Urothelium cell line (cell line): ENCODE measurements at regions not wholly inside any gene's neighbourhood (a gene's known extent, or its start where the extent isn't known, plus 50 kb on each side); places are given as distances from the start of the nearest gene placed in this dataset.

Experiments used
- DNase-seq: peaks from one replicate; pipeline ENCODE4 v3.0.0; 2011; ENCODE audit warnings: low spot score, mixed read lengths
- FAIRE-seq: peaks from 2 replicates; lab custom pipeline; 2011; peaks lifted over from hg19 to GRCh38; lab: Jason Lieb, UNC

DNA sequence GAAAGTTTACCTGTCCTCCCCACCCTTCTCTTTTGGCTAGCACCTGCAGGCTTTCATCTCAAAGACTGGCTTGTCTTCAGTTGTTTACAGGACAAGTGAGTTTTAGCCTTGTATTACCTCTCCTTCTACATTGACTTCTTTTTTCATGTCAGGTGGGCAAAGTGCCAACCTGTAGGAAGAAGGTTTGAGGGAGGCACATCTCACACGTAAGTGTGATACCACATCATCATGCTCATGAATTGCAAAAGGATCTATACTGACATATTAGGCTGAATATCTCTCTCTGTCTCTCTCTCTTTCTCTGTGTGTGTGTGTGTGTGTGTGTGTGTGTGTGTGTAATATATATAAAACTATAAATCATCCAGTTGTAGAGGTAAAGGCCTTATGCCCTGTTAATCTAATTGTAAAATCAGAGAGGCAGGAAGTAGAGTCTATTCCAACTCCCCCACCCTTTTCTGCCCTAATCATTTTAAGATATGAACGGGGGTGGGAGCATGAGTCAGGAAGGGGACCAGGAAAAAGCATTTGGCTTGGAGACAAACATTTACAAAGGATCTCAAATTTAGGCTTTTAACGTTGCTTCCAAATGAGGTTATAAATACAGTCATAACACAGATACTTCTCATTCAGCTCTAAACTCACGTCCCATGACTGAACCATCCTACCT is 107.0 kb upstream of the PFN2 start:
- DNase-seq (no peak), FAIRE-seq (no peak)

DNA sequence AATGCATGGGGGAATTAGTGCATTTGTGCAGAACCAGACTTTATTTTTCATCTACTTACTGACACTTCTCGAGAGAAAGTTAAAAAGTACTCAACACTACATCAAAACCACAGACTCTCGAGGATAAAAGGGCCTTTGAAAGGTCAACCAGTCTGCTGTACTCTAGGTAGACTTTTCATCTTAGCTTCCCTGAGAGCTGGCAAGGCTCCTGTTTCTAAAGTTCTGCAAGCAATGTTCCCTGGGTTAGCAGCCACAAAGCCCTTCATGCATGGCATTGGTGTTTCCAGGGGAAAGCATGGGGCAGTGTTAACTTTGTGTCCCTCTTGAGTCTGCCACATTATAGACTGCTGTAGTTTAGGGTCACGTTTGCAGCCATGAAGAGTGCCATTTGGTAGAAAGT is 106.4 kb upstream of the PFN2 start:
- DNase-seq (no peak), FAIRE-seq (no peak)

DNA sequence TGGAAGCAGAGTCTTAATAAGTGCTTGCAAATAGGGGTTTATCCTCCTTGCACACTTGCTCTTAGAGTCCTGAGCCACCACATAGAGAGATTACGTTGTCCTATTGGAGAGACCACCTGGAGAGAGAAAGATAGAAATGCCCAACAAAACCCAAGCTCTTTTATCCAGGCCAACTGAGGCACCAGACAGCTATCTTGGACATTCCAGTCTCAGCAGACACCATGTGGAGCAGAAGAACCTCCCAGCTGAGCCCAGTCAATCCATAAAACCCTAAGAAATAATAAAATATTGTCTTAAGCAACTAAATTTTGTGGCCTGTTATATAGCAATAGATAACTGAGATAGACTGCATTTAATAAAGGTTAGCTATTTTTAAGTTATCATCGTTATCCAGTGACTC is 105.7 kb upstream of the PFN2 start:
- no peak for FAIRE-seq
- no peak for DNase-seq

DNA sequence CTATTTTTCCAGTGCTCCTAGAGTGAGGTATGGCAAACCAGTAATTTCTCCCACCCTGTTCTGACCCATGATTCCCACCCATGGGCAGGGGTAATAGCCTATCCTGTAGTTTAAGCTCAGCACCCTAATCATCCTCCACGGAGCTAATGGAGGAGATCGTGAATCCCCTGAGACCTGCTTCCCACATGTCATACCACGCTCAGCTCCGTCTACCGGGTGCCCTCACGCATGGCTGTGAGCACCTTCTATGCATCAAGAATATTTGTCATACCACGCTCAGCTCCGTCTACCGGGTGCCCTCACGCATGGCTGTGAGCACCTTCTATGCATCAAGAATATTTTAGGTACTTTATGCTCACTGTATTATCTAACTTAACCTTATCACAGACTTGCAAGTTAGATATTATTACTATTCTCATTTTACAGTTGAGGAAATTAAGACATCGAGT is 104.7 kb upstream of the PFN2 start:
- DNase-seq (no peak), FAIRE-seq (no peak)

DNA sequence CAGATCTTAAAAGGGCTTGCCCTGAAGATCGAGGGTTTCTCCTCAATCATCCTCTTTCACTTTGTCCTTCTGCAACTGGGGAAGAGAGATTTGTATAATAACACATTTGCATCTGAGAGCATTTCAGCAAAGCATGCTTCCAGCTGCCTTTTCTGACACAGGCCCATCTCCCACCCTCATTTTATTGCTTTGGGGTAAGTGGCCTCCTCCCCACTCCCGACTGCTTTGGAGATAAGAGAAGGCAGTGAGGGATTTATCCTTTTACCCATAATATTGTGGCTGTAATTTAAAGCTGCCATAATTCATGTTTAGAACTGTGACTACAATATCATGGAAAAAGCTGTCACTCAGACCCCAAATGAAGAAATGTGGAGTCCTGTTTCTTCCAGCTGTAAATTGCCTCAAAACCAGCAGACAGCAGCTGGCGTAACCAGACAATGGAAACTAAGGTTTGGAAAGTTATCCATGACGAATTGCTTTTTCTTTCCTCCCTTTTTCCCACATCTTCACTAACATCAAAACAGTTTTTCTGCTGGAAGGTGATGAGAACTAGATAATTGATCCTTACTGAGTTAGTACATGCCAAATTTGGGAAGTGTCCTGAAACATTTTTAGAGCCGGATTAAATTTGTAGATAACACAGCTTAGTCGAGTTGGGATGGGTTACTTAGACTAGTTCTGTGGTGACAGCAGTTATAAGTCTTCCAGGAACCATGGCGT is 104.2 kb upstream of the PFN2 start:
- no peak for FAIRE-seq
- DNase-seq, result no peak

DNA sequence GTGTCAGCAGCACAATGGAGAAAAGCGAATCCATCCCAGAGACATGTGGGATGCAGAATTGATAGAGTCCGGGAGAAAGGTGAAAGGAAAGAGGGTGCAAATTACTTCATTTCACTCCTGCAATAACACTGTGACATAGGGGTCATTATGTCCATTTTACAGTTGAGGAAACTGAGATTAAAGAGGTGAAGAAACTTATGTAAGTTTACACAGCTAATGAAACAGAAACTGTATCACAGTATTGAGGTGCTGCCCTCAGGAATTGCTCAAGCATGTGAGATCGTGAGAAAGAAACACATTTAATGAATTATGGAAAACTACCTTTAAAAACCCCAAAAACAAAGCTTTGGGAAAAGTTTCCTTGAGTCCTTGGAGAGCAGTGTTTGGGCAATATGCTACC is 103.6 kb upstream of the PFN2 start:
- no peak for DNase-seq
- no peak for FAIRE-seq

DNA sequence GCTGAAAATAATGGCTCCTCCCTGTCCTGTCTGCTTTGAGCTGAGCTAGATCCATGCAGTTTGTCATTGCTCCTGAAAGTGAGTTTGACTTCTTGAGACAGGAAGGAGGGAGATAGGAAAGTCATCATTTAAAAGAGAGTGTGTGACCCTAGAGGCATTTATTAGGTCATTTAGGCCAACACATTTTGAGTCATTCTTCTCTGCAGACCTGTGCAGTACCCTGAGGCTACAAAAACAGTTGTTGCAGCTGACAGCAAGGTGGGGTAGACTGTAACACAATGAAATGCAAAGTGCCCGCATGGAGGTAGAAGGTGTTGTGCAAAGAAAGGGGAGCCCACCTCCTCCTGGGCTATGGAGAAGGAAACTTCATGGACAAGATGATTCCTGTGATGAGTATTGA is 102.8 kb upstream of the PFN2 start:
- DNase-seq (no peak), FAIRE-seq (no peak)

DNA sequence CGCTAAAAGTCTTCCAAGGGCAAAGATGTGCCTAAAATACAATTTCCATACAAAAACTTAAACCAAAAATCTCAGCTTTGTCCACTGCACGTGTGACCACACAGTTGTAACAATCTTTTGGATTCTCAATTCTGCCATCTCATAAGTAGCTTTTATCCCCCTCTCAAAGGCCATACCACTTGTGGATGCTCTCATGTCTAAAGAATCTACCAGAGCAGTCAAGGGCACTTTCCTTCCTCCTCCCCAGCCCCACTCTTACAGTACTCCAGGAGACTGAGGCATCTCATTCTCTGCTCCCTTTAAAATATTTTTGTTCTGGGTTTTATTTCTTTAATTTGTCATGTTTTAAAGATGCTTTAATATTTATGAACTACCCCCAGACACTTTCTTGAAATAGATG is 102.3 kb upstream of the PFN2 start:
- no peak for FAIRE-seq

DNA sequence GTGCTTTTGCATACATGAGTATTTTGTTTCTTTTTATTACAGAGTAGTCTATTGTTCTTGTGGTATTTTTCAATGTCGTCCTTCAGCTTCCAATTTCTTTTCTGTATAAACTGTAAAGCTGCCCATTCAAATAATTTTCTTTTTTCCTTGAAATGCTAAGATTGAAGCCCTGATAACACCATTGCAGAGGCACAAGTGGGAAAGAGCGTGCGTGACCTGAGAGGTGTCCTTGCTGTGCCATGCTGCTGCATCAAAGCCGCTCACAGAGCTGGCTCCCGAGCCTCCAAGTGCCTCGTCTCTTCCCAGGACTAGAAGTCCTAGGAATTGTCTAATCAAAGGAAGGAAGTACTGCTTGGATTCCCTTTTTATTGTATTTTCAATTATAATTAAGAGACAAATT is 101.9 kb upstream of the PFN2 start:
- DNase-seq, result no peak
- no peak for FAIRE-seq

More for the DNA sequence above, 102.3 kb upstream of the PFN2 start:
- no peak for DNase-seq

DNA sequence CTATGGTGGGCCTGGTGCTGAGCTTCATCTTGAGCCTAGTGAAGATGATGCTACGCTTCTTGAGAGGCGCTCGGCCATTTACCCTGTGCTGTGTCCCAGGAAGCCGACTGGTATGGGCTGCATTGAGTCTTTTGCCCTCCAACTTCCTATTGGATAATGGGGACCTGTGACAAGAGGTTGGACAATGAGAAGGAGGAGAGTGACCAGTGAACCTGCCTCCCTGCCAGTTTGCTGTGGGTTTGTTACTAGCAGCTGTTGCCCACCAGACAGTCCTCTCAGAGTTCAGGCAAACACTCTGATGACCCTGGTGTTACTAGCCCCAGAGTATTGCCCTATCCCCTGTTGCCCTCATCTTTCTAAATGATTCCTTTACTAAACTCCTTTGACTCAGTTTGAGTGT is 99.6 kb upstream of the PFN2 start:
- FAIRE-seq (no peak), DNase-seq (no peak)

DNA sequence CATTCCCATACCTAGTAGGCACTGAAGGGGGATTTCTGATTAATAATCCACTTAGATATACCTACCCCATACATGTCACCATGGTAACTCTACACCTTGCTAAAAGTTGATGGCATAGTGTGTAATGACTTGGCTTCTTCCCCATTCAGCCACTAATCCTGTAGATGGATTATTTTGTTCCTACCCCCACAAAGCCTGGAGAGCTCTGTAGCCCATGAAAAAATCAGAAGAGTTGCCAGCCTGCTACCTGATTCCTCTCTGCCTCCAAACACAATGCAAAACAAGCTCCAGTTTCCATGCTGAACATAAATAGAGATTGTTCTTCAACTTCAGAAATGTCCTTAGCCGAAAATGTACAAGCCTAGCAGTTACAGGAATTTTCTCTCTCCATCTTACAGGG is 98.9 kb upstream of the PFN2 start:
- FAIRE-seq (no peak), DNase-seq (no peak)

DNA sequence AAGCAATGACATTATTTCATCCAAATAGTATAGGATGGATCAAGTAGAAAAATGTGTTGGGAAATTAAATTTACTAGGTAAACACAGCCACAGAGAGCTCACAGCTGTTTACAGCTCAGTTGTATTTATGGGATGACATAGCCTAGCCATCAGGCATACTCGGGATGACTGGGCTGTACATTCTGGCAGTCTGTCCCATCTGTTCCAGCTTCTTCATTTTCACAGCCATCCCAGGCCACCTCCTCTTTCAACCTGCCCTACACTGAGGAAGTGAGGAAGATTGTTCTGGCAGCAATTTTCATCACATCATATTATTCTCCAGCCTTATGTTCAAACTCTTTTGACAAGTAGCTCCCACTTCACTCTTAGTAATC is 98.4 kb upstream of the PFN2 start:
- no peak for DNase-seq
- no peak for FAIRE-seq

DNA sequence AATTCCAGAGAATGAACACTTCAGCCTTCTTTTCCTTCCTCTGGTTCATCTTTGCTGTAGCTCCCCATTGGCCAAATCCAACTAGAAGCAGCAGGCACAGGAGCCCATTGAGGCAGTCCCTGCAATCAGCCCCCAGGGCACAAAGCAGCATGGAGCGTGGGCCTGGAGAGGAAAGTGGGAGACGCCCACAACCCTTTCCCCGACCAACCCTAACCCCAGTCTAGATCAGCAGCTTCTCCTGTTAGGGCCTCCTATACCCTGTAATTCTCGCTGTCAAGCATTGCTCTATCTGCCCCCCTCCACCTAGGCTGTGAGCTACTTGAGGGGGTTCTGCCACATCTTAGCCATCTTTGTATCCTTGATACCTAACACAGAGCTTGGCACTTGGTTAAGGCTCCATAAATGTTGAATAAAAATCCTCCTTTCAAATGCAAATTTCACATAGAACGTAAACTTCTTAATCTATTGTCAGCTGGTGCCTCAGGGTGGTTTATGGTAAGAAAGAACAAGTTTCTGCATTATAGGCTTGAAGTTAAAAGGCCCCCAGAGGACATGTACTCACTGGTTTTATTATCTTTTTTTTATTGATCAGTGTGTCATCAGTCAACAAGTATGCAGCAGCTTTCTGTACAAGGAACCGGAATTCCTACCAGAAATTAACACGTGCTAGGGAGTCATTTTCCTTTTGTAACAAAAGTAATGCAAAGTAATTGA is 97.9 kb upstream of the PFN2 start:
- DNase-seq, result no peak
- no peak for FAIRE-seq

DNA sequence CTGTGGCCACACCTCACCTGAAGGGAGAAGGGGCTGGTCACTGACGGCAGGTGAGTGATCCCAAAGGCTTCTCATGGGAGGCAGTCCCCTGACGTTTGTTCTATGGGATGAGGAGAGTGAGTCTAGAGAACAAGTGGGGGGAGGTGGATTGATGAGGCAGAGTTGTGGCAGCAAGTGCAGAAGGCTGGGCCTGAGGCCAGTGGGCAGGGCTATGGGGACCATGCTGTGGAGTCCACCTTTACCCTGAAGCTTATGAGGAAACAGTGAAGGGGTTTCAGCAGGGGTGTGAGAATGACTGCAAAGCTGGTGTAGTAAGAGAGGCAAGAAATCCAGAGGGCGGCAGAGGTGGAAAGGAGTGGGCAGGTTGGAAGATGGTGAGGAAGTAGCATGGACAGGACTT is 96.9 kb upstream of the PFN2 start:
- FAIRE-seq, result no peak
- DNase-seq, result no peak

DNA sequence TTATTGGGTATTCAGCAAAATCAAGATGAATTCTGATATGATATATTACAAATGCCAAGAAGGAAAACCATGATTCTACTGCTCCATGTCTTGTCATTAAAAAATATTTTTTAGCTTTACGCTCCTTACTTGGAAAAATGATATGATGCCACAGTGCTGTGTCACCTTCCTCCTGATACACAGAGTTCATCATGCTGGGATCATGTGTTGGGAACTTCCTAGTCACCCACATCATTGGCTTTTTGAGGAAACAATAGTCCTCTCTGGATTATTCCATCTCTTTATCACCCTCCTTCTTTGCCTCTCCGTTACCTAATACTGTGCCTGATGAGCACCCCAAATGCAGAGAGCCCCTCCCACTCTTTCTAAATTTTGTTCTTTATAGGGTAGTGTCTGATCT is 94.3 kb upstream of the PFN2 start:
- FAIRE-seq (no peak), DNase-seq (no peak)

DNA sequence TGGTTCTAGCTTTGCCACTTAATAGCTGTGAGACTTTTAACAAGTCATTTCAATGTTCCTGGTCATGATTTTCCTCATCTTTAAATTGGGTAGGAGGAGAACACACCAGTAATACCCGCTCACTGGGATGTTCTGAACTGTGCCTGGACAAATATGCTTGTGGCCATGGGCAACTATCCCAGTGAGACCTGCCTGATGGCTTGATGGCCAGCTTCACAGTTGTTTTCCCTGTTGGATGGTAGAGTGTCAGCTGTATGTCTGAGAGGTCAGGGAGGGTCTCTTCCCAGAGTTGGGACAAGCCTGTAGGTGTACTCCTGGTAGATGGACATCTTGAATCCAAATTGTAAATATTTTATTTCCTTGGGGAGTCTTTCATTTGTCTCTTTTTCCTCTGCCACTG is 92.5 kb upstream of the PFN2 start:
- DNase-seq (no peak), FAIRE-seq (no peak)

DNA sequence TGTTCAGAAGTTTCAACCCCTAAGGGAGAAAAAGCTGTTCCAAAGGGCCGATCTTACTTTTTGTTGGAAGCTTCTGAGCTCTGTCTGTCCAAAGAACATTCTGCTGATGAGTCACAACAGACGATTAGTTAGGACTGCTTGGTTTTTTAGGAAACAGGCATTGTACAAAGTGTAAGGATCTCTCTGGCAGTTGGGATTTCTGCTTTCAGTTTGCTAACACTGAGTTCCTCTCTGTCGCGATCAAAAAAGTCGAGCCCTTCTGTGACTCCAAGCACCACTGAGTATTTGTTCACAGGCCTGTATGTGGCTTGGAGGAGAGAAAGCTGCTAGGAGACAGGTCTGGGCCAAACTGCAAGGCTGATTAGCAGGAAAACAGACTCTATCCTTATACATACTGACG is 91.8 kb upstream of the PFN2 start:
- no peak for FAIRE-seq
- DNase-seq, result no peak

DNA sequence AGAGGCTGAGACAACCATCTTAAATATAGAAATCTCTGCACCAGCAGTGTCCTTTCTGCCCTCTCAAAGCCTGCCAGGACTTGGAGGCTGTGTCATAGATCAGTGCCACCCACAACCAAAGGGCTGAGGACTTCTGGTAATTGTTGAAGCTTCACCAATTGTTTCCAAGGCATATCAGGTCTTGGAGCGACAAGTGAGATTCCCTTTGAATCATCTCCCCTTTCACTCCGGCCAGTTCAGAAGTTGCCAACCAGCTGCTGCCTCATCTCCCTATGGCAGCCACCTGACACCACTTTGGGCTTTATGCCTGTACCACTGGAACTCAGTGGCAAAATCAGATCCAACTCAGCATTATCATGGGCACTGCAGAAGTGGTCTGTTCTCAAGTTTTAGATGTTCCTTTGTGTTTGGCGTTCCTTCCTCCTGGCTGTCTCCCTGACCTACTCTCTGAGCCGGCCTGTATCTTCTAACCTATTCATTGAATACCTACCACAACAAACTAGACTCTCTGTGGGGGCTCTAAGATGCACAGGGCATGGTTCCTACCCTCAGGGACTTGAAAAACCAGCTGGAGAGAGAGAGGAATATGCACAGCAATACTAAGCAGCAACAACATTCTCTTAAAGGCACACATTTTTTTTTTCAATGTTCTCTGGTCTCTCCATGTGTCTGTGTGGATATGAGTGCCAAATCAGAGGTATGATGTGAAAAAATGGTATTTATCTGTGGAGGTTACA is 90.8 kb upstream of the PFN2 start:
- FAIRE-seq (no peak), DNase-seq (no peak)

DNA sequence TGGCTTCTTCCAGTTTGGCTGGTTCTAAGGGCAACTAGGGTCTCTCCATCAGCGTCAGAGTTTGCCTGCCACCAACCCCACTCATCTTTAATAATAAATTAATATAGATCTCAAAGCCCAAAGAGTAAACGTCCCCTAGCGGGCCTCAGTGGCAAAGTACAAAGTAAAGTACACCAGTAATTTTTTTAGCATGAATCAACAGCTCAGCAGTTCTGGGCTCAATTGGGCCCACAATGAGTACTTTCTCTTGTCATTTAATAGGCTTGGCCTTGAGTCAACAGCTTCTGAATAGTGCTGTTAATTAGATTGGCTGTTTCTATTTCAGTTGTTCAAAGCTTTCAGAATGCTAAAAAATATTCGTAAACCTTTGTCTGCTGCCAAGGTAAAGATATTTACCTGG is 89.0 kb upstream of the PFN2 start:
- no peak for FAIRE-seq
- no peak for DNase-seq

DNA sequence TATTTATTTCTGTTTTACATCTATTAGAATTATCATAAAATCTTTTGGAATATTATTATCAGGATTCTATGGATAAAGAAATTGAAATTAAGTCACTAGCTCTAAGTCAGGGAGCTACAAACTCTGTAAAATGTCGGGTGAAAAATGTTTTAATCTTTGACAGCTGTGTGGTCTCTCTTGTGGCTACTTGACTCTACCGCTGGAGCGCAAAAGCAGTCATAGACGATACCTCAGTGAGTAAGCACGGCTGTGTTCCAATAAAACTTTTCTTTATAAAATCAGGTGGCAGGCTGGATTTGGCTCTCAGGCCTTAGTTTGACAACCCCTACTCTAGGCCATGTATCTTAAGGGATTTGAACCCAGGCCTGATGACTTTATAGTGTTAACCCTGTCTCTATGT is 88.5 kb upstream of the PFN2 start:
- DNase-seq, result no peak
- no peak for FAIRE-seq

DNA sequence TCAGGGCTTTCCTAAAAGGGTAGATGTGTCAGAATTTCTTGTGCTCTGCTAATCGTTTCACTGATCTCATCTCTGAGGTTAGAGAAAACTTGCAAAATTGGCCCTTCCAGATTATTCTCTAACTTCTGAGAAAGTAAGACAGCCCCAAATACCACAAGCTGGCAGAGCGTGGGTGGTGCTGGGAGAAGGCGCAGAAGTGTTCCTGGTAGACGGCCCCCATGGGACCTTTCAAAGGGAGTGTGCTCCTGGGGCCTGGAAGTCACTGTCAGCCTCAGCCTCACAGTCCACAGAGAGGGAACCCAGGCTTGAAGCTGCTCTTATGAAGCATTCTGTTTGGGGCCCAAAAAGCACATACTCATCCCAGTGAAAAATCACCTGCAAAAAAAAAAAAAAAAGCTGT is 86.5 kb upstream of the PFN2 start:
- FAIRE-seq, result no peak
- DNase-seq, result no peak

DNA sequence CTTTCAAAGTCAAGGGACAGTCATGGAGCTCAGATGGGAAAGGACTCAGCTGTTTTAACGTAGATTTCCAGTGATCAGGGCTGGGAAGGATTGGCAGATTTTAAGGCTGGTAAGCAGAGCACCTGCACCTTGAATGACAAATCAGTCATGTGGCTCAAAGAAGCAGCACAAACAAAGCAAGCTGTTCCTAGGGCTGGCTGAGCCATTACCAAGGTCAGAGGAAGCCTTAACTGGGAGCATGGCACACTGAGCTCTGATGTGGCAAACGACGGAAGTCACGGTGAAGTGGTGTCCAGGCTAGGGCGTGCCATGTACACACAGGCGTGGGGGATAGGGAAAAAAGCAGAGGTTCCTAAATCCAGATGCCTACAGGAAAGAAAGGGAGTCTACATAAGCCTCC is 84.6 kb upstream of the PFN2 start:
- DNase-seq, result no peak
- no peak for FAIRE-seq
